ENCODE measurements at regions not wholly inside any gene's neighbourhood (a gene's known extent, or its start where the extent isn't known, plus 50 kb on each side); places are given as distances from the start of the nearest gene placed in this dataset.

- WGBS (ENCODE audit: insufficient coverage) = 92% methylated on average over 27 of the region's 29 CpGs
- H3K27me3 Mint-ChIP-seq = peaks cover 4% of the 10 kb centered on the region
- CTCF ChIA-PET = no interaction called here
Measured at GRCh38 chr22:49370627-49371301, 456.9 kb downstream of the BRD1 start.

More at GRCh38 chr22:49370627-49371301, 456.9 kb downstream of the BRD1 start:
- ATAC-seq (ENCODE audit: low read depth) (no peak), DNase-seq (no peak)
- no peak overlapping the region for H3K27ac ChIP-seq (ENCODE audit: low read length in 2 of 2)
- no peak overlapping the region for H3K4me3 Mint-ChIP-seq
- no peak overlapping the region for H3K27ac Mint-ChIP-seq
- intact Hi-C loops (cut with micrococcal nuclease) = no loop called here
- no peaks in the 10 kb centered on the region for H3K79me2 ChIP-seq (ENCODE audit: control insufficient read depth, insufficient read depth, low read length)
- no peaks in the 10 kb centered on the region for H3K36me3 ChIP-seq (replicated peaks in 1 of 2; ENCODE audit: control extremely low read depth in 1 of 2, control insufficient read depth in 1 of 2, extremely low read depth in 1 of 2, insufficient read depth in 2 of 2, low read length in 1 of 2)
- no peaks in the 10 kb centered on the region for H3K4me1 ChIP-seq (ENCODE audit: control insufficient read depth in 2 of 2, insufficient read depth in 2 of 2, low read length in 2 of 2)
- no peak overlapping the region for H3K4me3 ChIP-seq (ENCODE audit: control extremely low read depth in 1 of 5, extremely low read depth in 1 of 5, insufficient read depth in 1 of 5, low read depth in 2 of 5, low read length in 4 of 5)
- no peaks in the 10 kb centered on the region for H3K9me3 Mint-ChIP-seq (ENCODE audit: insufficient read depth)
- no peaks in the 10 kb centered on the region for H3K4me1 Mint-ChIP-seq
- no peaks in the 10 kb centered on the region for H3K27me3 ChIP-seq (replicated peaks in 1 of 4; ENCODE audit: control extremely low read depth in 1 of 4, control insufficient read depth in 3 of 4, insufficient read depth in 4 of 4, low read length in 3 of 4)
- H3K9ac ChIP-seq (ENCODE audit: low read length) = no peak overlapping the region
- peaks cover 0 to 22% (median 0%) of the 10 kb centered on the region in 3 donors for H3K9me3 ChIP-seq (ENCODE audit: control extremely low read depth in 1 of 3, control insufficient read depth in 2 of 3, insufficient read depth in 1 of 3, low read length in 2 of 3)
- POLR2A ChIA-PET = no interaction called here
- TF ChIP-seq CTCF (IDR thresholded peaks at IDR 0.05) (no peak), EZH2 (IDR thresholded peaks at IDR 0.05; ENCODE audit: borderline replicate concordance, insufficient read depth, low read depth, low read length, poor library complexity, severe bottlenecking) (no peak)
- H4K20me1 ChIP-seq (ENCODE audit: control insufficient read depth, insufficient read depth, low read length, poor library complexity, severe bottlenecking) = no peaks in the 10 kb centered on the region
- no peak overlapping the region for H2AFZ ChIP-seq (ENCODE audit: insufficient read depth, low read depth, low read length, poor library complexity, severe bottlenecking)
- H3K4me2 ChIP-seq (replicated peaks; ENCODE audit: low read depth, low read length, poor library complexity, severe bottlenecking) = no peak overlapping the region
